Keratinocyte (primary cell): ENCODE measurements at regions not wholly inside any gene's neighbourhood (a gene's known extent, or its start where the extent isn't known, plus 50 kb on each side); places are given as distances from the start of the nearest gene placed in this dataset.

Experiments
- DNase-seq: peaks from one replicate; pipeline ENCODE4 v3.0.0-alpha.2; 2011; ENCODE audit warnings: low read depth, missing footprints, low spot score
- FAIRE-seq: peaks from 2 replicates; lab custom pipeline; 2011; peaks lifted over from hg19 to GRCh38; lab: Jason Lieb, UNC
- H2AFZ ChIP-seq: 2 replicates; pipeline ENCODE4 v1.6.0; 2012; ENCODE audit warnings: low read length, control low read depth, inconsistent platforms; ENCODE audit not compliant: control insufficient read depth
- H3K27ac ChIP-seq: 2 replicates; pipeline ENCODE4 v1.5.1; 2011; ENCODE audit warnings: low read length; ENCODE audit not compliant: control insufficient read depth, insufficient read depth
- H3K27me3 ChIP-seq: 3 replicates; pipeline ENCODE4 v1.6.0; 2011; ENCODE audit warnings: low read length; ENCODE audit not compliant: control insufficient read depth, insufficient read depth; ENCODE audit errors: extremely low read depth
- H3K36me3 ChIP-seq, 2 experiments: 2 replicates in 1 of 2; 3 replicates in 1 of 2; pipeline ENCODE4 v1.5.1; 2011; ENCODE audit warnings: low read length in 2 of 2, mild to moderate bottlenecking in 1 of 2; ENCODE audit not compliant: control insufficient read depth in 2 of 2, insufficient read depth in 2 of 2; ENCODE audit errors: extremely low read depth in 1 of 2
- H3K4me1 ChIP-seq: 3 replicates; pipeline ENCODE4 v1.5.1; 2011; ENCODE audit warnings: low read length; ENCODE audit not compliant: control insufficient read depth, insufficient read depth; ENCODE audit errors: extremely low read depth
- H3K4me2 ChIP-seq: 3 replicates; pipeline ENCODE4 v1.6.0; 2011; ENCODE audit warnings: low read depth, low read length; ENCODE audit not compliant: control insufficient read depth, insufficient read depth; ENCODE audit errors: extremely low read depth
- H3K4me3 ChIP-seq, 3 experiments: fragments of 200-600 bp in 1 of 3; sonication (generic) in 1 of 3; 2 replicates in 2 of 3; 3 replicates in 1 of 3; pipeline ENCODE4 v1.5.1; 2011 to 2016; ENCODE audit warnings: low read length in 3 of 3, mild to moderate bottlenecking in 3 of 3, control low read depth in 2 of 3, inconsistent platforms in 1 of 3, low read depth in 1 of 3, mixed read lengths in 1 of 3, mixed run types in 1 of 3, moderate library complexity in 1 of 3; ENCODE audit not compliant: control insufficient read depth in 2 of 3, insufficient read depth in 2 of 3; ENCODE audit errors: extremely low read depth in 1 of 3
- H3K79me2 ChIP-seq: 2 replicates; pipeline ENCODE4 v1.6.0; 2012; ENCODE audit warnings: low read length; ENCODE audit not compliant: control insufficient read depth, insufficient read depth
- H3K9ac ChIP-seq: 3 replicates; pipeline ENCODE4 v1.6.0; 2011; ENCODE audit warnings: low read length; ENCODE audit not compliant: control insufficient read depth, insufficient read depth; ENCODE audit errors: extremely low read depth
- H3K9me1 ChIP-seq: 3 replicates; pipeline ENCODE4 v1.6.0; 2011; ENCODE audit warnings: low read length; ENCODE audit not compliant: control insufficient read depth, insufficient read depth; ENCODE audit errors: extremely low read depth
- H3K9me3 ChIP-seq: 2 replicates; pipeline ENCODE4 v1.5.1; 2012; ENCODE audit warnings: low read depth, low read length; ENCODE audit not compliant: control insufficient read depth
- H4K20me1 ChIP-seq: 3 replicates; pipeline ENCODE4 v1.6.0; 2011; ENCODE audit warnings: low read length; ENCODE audit not compliant: control insufficient read depth, insufficient read depth; ENCODE audit errors: extremely low read depth
- EZH2 ChIP-seq: IDR thresholded peaks from one replicate; pipeline ENCODE4 v1.6.1; 2012; ENCODE audit warnings: inconsistent platforms, mild to moderate bottlenecking, low read length, moderate library complexity
- dilution Hi-C: fragments of 300-500 bp; cut with MboI; formaldehyde crosslinking; loops from one replicate; pipeline ENCODE4 v1.7.0; 2020; ENCODE audit warnings: low sequenced_read_pairs; ENCODE audit not compliant: extremely low pct_ligation_motif_present
- TF ChIP-seq, protein P1 (sequence below), 3 experiments: IDR thresholded peaks in 1 of 3; conservative IDR thresholded peaks in 1 of 3; optimal IDR thresholded peaks in 1 of 3; 2 replicates in 2 of 3; 3 replicates in 1 of 3; pipeline versions ENCODE3 to v1.5.1; 2011; ENCODE audit warnings: low read length in 3 of 3, mild to moderate bottlenecking in 3 of 3, moderate library complexity in 2 of 3, control low read depth in 1 of 3, inconsistent platforms in 1 of 3; ENCODE audit not compliant: insufficient read depth in 2 of 3; ENCODE audit errors: extremely low read depth in 1 of 3

DNA sequence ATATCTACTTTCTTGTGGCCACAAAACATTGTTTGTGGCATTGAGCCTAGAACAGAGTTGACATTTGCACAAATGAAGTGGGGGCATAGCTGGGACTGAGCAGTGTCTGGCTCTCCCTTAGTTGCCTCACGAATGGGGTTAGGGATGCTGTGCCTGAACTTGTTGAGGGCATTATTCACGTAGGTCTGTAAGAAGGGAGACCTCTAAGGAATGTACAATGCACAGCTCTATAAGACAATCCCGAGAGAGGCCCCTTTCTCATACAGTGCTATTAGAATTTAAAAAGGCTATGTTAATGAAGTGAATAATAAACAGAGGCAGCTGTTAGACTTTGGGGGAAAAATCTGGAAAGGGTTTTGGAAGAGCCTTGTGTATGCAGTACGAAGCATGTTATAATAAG is 118.4 kb upstream of the DEPDC1 start:
- Histone ChIP-seq H3K9me3 (peaks cover 4% of the 10 kb centered on the region), H4K20me1 (no peaks in the 10 kb centered on the region), H2AFZ (no peak overlapping the region), H3K9me1 (no peaks in the 10 kb centered on the region), H3K4me2 (no peak overlapping the region), H3K4me3 (no peak overlapping the region), H3K9ac (no peak overlapping the region), H3K79me2 (no peaks in the 10 kb centered on the region), H3K4me1 (no peaks in the 10 kb centered on the region), H3K27ac (no peak overlapping the region), H3K36me3 (no peaks in the 10 kb centered on the region), H3K27me3 (no peaks in the 10 kb centered on the region)
- TF ChIP-seq EZH2 = no peak
- TF ChIP-seq, protein P1, sequence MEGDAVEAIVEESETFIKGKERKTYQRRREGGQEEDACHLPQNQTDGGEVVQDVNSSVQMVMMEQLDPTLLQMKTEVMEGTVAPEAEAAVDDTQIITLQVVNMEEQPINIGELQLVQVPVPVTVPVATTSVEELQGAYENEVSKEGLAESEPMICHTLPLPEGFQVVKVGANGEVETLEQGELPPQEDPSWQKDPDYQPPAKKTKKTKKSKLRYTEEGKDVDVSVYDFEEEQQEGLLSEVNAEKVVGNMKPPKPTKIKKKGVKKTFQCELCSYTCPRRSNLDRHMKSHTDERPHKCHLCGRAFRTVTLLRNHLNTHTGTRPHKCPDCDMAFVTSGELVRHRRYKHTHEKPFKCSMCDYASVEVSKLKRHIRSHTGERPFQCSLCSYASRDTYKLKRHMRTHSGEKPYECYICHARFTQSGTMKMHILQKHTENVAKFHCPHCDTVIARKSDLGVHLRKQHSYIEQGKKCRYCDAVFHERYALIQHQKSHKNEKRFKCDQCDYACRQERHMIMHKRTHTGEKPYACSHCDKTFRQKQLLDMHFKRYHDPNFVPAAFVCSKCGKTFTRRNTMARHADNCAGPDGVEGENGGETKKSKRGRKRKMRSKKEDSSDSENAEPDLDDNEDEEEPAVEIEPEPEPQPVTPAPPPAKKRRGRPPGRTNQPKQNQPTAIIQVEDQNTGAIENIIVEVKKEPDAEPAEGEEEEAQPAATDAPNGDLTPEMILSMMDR (optimal IDR thresholded peaks at IDR 0.05 in 1 of 3, IDR thresholded peaks at IDR 0.05 in 1 of 3, conservative IDR thresholded peaks at IDR 0.05 in 1 of 3; ENCODE audit: extremely low read depth in 1 of 3, insufficient read depth in 2 of 3, low read length in 3 of 3) = no peak
- DNase-seq = no peak
- dilution Hi-C loops = no loop called here
- no peak for FAIRE-seq

DNA sequence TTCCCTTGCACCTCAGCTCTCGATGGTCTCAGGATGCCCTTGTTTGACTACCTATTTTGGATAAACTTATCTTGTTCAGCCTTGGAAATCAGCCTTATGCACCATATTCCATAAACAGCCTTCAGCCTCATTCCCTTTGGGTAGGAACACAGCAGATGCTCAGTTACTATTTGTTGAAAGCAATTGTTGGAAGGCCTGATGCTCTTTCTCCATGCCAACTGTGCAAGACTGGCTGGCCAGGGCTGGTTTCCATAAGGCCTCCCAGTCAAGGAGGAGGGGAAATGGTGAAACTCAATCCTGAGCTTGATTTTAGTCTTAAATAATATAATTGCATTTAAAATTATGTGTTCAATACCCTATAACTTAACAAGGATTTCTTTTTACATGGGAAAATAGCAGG is 121.1 kb upstream of the DEPDC1 start:
- DNase-seq = no peak
- Histone ChIP-seq H2AFZ (no peak overlapping the region), H3K9ac (no peak overlapping the region), H3K9me3 (peaks cover 8% of the 10 kb centered on the region), H3K4me1 (no peaks in the 10 kb centered on the region), H3K36me3 (no peaks in the 10 kb centered on the region), H3K4me3 (no peak overlapping the region), H4K20me1 (no peaks in the 10 kb centered on the region), H3K27ac (no peak overlapping the region), H3K4me2 (no peak overlapping the region), H3K9me1 (no peaks in the 10 kb centered on the region), H3K27me3 (no peaks in the 10 kb centered on the region), H3K79me2 (no peaks in the 10 kb centered on the region)
- dilution Hi-C loops = no loop called here
- FAIRE-seq = no peak
- TF ChIP-seq, protein P1 (optimal IDR thresholded peaks at IDR 0.05 in 1 of 3, IDR thresholded peaks at IDR 0.05 in 1 of 3, conservative IDR thresholded peaks at IDR 0.05 in 1 of 3; ENCODE audit: extremely low read depth in 1 of 3, insufficient read depth in 2 of 3, low read length in 3 of 3) = no peak
- TF ChIP-seq EZH2 = no peak
